K562 (cell line): ENCODE measurements at regions not wholly inside any gene's neighbourhood (a gene's known extent, or its start where the extent isn't known, plus 50 kb on each side); places are given as distances from the start of the nearest gene placed in this dataset.

ENCODE experiments used
- CREB1 ChIP-seq, 2 experiments: sonication (generic) in 1 of 2; formaldehyde crosslinking in 1 of 2; IDR thresholded peaks; 2 replicates each; pipeline versions ENCODE4 v1.6.1 to v1.8.0; 2012 to 2022; ENCODE audit warnings: inconsistent platforms in 1 of 2, mild to moderate bottlenecking in 1 of 2, missing genetic modification reagents in 1 of 2, moderate library complexity in 1 of 2
- HMGXB4 ChIP-seq: sonication (generic); formaldehyde crosslinking; IDR thresholded peaks from 2 replicates; pipeline ENCODE4 v1.8.1; 2023; ENCODE audit warnings: mild to moderate bottlenecking, missing genetic modification reagents
- KLF1 ChIP-seq: fragments of 450-650 bp; IDR thresholded peaks from 2 replicates; pipeline ENCODE4 v1.6.1; 2016; ENCODE audit warnings: missing genetic modification characterization, missing compliant biosample characterization
- MECOM ChIP-seq: fragments of 250-450 bp; sonication (Bioruptor Pico); IDR thresholded peaks from 2 replicates; pipeline ENCODE4 v1.8.0; 2022; ENCODE audit warnings: inconsistent platforms
- MYC ChIP-seq, 2 experiments: fragments of 250-450 bp in 1 of 2; sonication (Bioruptor Pico) in 1 of 2; IDR thresholded peaks; 2 replicates each; pipeline versions ENCODE4 v1.5.1 to v1.6.1; 2012 to 2021; ENCODE audit warnings: low read depth in 2 of 2, borderline replicate concordance in 1 of 2, improper control_type of control experiment in 1 of 2, low read length in 1 of 2, mild to moderate bottlenecking in 1 of 2, moderate library complexity in 1 of 2
- PHF8 ChIP-seq: fragments of 200-600 bp; sonication (generic); IDR thresholded peaks from 2 replicates; pipeline ENCODE4 v1.6.1; 2012; ENCODE audit warnings: mixed run types, mild to moderate bottlenecking, inconsistent platforms, low read length, moderate library complexity, borderline replicate concordance

GRCh38 chr11:69889400-69890318 is 70.4 kb upstream of the FGF3 start:
- TF ChIP-seq PHF8, result no peak
- no peak for TF ChIP-seq CREB1 (IDR thresholded peaks at IDR 0.05)
- no peak for TF ChIP-seq CREB1 (CRISPR knock-in tag; IDR thresholded peaks at IDR 0.05)
- TF ChIP-seq HMGXB4, result no peak
- no peak for TF ChIP-seq MYC (IDR thresholded peaks at IDR 0.05; ENCODE audit: low read depth, low read length)
- no peak for TF ChIP-seq MYC (CRISPR knock-in tag; IDR thresholded peaks at IDR 0.05; ENCODE audit: borderline replicate concordance, low read depth)
- no peak for TF ChIP-seq KLF1 (tag)
- no peak for TF ChIP-seq MECOM
